MCF 10A (cell line): ENCODE measurements at regions not wholly inside any gene's neighbourhood (a gene's known extent, or its start where the extent isn't known, plus 50 kb on each side); places are given as distances from the start of the nearest gene placed in this dataset.
"Not testable (repeated sequence)": the region's sequence is repeated elsewhere in the genome, so short reads cannot be mapped to it uniquely, and the experiment has no call there.

Experiments used
- BruUV-seq: library from RNA; stranded (reverse); fragments of 400-500 nt; replicated peaks from 2 replicates; lab custom pipeline; 2021; lab: Mats Ljungman, UMichigan
- CTCF ChIA-PET: fragments of 300-600 bp; sonication (Branson Sonifier 250); formaldehyde crosslinking; extraction: SDS; loops from one replicate; lab custom pipeline; 2021; ENCODE audit warnings: antibody characterized with exemption, inconsistent platforms; lab: Yijun Ruan, JAX
- POLR2A ChIA-PET: fragments of 300-600, 350-650 bp; sonication (Branson Sonifier 250); formaldehyde crosslinking; extraction: SDS; loops from one replicate; lab custom pipeline; 2020; ENCODE audit warnings: antibody characterized with exemption, inconsistent platforms; lab: Yijun Ruan, JAX
- DNase-seq: peaks from one replicate; pipeline ENCODE4 v3.0.0-alpha.2; 2018; ENCODE audit not compliant: unreplicated experiment
- H3K27ac Mint-ChIP-seq: one replicate; pipeline ENCODE4 v1.8.0; 2022; ENCODE audit warnings: mild to moderate bottlenecking, low read depth, mixed read lengths; ENCODE audit not compliant: unreplicated experiment
- H3K27me3 Mint-ChIP-seq: one replicate; pipeline ENCODE4 v1.8.0; 2022; ENCODE audit warnings: mixed read lengths; ENCODE audit not compliant: insufficient read depth, unreplicated experiment
- H3K36me3 Mint-ChIP-seq: one replicate; pipeline ENCODE4 v1.8.0; 2022; ENCODE audit warnings: mild to moderate bottlenecking, moderate library complexity, mixed read lengths; ENCODE audit not compliant: insufficient read depth, unreplicated experiment
- H3K4me1 Mint-ChIP-seq: one replicate; pipeline ENCODE4 v1.8.0; 2022; ENCODE audit warnings: mixed read lengths; ENCODE audit not compliant: insufficient read depth, unreplicated experiment
- H3K4me3 Mint-ChIP-seq: one replicate; pipeline ENCODE4 v1.8.0; 2022; ENCODE audit warnings: mild to moderate bottlenecking, moderate library complexity, mixed read lengths; ENCODE audit not compliant: unreplicated experiment
- H3K9me3 Mint-ChIP-seq: one replicate; pipeline ENCODE4 v1.8.0; 2022; ENCODE audit warnings: mixed read lengths; ENCODE audit not compliant: unreplicated experiment
- intact Hi-C: fragments of 100-400 bp; cut with micrococcal nuclease; formaldehyde crosslinking; loops from 2 replicates; pipeline ENCODE4 v1.14.1; 2022
- TF ChIP-seq, protein P1 (sequence below): fragments of 200-600 bp; IDR thresholded peaks from one replicate; pipeline ENCODE4 v1.8.0; 2022; ENCODE audit warnings: antibody characterized with exemption, mild to moderate bottlenecking; ENCODE audit not compliant: unreplicated experiment

DNA sequence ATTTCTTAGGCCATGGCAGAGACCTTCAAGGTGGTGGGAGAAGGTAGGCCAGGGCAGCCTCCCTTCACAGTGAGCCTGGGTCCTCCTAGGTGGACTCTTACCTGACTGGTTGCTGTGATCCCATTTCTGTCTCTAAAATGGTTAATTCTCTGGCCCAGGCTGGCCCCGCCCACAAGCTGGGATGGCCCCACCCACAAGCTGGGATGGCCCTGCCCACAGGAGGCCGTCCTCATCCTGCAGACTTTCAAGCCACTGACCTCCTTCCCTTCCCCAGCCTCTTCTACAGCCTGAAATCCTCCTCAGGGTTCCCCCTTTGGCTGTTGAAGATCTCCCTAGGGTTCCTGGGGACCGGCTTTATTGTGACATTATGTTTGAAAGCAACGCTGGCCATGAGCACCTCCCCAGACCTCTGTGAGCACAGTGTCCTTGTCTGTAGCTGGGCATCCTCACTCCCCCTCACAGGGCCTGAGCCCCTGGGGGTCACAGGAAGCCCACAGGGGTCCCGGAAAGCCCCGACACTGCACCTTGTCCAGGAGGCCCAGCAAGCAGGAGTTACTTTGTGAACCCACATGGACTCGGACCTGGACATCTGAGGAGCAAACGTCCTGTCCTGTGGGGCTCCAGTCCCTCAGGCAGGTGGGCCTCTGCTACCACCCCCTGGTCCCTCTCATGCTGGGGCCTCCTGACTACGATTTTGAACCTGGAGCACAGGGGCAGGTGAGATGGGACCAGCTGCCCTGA is 621.7 kb downstream of the MATN1 start:
- no peaks in the 10 kb centered on the region for H3K9me3 Mint-ChIP-seq

DNA sequence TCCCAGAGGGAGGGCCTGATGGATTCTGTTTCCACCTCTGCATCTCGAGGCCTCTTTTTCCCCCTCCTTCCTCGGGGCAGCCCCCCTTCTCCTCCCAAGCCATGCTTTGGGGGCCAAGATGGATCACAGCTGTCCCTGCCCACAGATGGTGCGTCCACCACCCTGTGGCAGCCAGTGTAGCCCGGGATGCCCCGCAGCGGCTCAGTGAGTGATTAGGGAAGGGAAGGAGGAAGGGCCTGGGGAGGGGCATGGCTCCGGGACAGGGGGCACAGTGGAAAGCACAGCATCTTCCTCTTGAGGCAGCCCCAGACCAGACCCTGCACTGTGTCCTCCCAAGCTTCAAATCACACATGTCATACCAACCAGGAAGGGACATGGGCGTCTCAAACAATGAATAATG is 622.4 kb downstream of the MATN1 start:
- H3K4me3 Mint-ChIP-seq = no peak overlapping the region
- H3K27me3 Mint-ChIP-seq = peaks cover 12% of the 10 kb centered on the region
- CTCF ChIA-PET = interaction anchor here (0.5 to 0.9 kb wide), 2 partner anchors 133 to 397 kb away, joined by 3 to 4 read pairs; no protein-coding TSS in a partner anchor
- no peak overlapping the region for H3K27ac Mint-ChIP-seq
- TF ChIP-seq, protein P1, sequence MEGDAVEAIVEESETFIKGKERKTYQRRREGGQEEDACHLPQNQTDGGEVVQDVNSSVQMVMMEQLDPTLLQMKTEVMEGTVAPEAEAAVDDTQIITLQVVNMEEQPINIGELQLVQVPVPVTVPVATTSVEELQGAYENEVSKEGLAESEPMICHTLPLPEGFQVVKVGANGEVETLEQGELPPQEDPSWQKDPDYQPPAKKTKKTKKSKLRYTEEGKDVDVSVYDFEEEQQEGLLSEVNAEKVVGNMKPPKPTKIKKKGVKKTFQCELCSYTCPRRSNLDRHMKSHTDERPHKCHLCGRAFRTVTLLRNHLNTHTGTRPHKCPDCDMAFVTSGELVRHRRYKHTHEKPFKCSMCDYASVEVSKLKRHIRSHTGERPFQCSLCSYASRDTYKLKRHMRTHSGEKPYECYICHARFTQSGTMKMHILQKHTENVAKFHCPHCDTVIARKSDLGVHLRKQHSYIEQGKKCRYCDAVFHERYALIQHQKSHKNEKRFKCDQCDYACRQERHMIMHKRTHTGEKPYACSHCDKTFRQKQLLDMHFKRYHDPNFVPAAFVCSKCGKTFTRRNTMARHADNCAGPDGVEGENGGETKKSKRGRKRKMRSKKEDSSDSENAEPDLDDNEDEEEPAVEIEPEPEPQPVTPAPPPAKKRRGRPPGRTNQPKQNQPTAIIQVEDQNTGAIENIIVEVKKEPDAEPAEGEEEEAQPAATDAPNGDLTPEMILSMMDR = no peak
- POLR2A ChIA-PET = no interaction called here
- DNase-seq = no peak
- H3K4me1 Mint-ChIP-seq = no peaks in the 10 kb centered on the region
- no TSS peak for BruUV-seq
- H3K9me3 Mint-ChIP-seq = no peaks in the 10 kb centered on the region
- no peaks in the 10 kb centered on the region for H3K36me3 Mint-ChIP-seq
- intact Hi-C loops = no loop called here

More for the DNA sequence above, 621.7 kb downstream of the MATN1 start:
- no TSS peak for BruUV-seq
- Mint-ChIP-seq H3K36me3 (no peaks in the 10 kb centered on the region), H3K4me3 (no peak overlapping the region), H3K27ac (no peak overlapping the region), H3K4me1 (no peaks in the 10 kb centered on the region), H3K27me3 (peaks cover 12% of the 10 kb centered on the region)
- POLR2A ChIA-PET = no interaction called here
- intact Hi-C loops = no loop called here
- CTCF ChIA-PET = interaction anchor here (0.6 to 0.9 kb wide), 2 partner anchors 398 to 845 kb away, joined by 3 read pairs; no protein-coding TSS in a partner anchor
- TF ChIP-seq, protein P1 = no peak
- DNase-seq = peak; percentile 25

DNA sequence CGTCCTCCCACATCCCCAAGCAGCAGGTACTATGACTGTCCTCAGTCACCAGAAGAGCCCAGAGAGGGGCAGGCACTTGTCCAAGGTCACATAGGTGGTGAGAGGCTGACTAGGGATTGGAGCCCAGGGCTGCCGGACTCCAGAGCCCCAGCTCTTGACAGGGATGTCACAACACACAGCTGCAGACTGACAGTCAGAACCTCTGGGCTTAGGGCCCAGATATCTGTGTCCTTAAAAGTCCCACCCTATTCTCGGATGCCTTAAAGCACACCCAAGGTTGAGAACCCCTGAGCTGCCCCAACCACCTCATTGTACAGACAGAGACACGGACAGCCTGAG is 622.9 kb downstream of the MATN1 start:
- Mint-ChIP-seq H3K9me3 (no peaks in the 10 kb centered on the region), H3K27me3 (peaks cover 12% of the 10 kb centered on the region), H3K27ac (no peak overlapping the region), H3K36me3 (no peaks in the 10 kb centered on the region), H3K4me1 (no peaks in the 10 kb centered on the region), H3K4me3 (no peak overlapping the region)
- CTCF ChIA-PET = interaction anchor here (0.5 to 0.9 kb wide), 2 partner anchors 134 to 396 kb away, joined by 3 to 4 read pairs; no protein-coding TSS in a partner anchor
- intact Hi-C loops = no loop called here
- DNase-seq = no peak
- TF ChIP-seq, protein P1 = no peak
- POLR2A ChIA-PET = no interaction called here
- BruUV-seq = no TSS peak

DNA sequence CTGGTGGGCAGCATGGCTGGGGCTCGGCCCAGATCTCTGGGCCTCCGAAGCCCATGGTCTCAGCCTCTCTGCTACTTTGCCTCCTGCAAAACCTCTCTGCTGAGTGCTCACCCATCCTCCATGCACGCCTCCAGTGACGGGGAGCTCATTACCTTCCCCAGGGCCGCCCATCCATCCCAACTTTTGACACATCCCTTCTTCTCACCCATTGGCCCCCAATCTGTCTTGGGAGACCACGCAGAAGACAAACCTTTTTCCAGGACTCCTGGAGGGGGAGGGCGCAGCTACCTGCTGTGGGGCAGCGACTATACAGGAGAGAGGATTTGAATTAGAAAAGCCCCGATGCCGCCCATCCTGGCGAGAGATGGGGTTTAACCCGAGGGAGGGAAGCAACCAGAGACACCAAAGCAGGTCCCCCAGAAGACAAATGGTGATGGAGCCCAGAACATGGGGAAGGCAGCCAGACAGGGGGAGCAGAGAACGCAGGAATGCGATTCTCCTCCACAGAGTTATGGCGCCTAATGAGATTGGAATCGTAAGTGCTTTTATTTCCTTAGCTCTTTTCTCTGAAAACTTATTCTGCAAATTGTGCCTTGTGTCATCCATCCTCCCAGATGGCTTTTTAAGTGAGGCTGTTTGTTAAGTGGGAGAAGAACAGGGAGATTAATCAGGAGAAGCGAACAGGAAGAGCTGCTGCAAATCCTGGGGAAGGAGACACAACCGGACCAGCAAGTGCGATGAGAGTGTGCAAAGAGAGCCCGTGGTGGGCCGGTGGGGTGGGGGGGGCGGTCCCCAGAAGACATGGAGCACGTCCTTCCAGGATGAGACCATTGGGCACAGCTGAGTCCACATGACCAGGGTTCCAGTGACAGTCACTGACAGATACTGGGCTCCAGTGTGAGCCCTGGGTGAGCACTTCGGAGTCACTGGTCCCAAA is 623.5 kb downstream of the MATN1 start:
- POLR2A ChIA-PET = no interaction called here
- no peaks in the 10 kb centered on the region for H3K4me1 Mint-ChIP-seq
- CTCF ChIA-PET = interaction anchor here (1.4 kb wide), 1 partner anchor 12 kb away, joined by 4 read pairs; no protein-coding TSS in a partner anchor
- no peak for DNase-seq
- TF ChIP-seq, protein P1 = no peak
- H3K27ac Mint-ChIP-seq = no peak overlapping the region
- no peaks in the 10 kb centered on the region for H3K9me3 Mint-ChIP-seq
- BruUV-seq = no TSS peak
- peaks cover 8% of the 10 kb centered on the region for H3K27me3 Mint-ChIP-seq
- no peak overlapping the region for H3K4me3 Mint-ChIP-seq
- intact Hi-C loops = loop anchor here (5.0 kb wide), 1 partner anchor 392 kb away; no protein-coding TSS in a partner anchor
- no peaks in the 10 kb centered on the region for H3K36me3 Mint-ChIP-seq

DNA sequence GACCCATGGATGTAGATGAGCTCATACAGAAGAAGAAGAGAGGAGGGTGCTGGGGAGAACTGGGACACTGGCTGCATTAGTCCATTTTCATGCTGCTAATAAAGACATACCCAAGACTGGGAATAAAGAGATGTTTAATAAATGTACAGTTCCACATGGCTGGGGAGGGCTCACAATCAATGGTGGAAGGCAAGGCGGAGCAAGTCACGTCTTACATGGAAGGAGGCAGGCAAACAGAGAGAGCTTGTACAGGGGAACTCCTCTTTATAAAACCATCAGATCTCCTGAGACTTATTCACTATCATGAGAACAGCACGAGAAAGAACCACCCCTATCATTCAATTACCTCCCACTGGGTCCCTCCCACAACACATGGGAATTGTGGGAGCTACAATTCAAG is 625.5 kb downstream of the MATN1 start:
- H3K4me1 Mint-ChIP-seq, POLR2A ChIA-PET, H3K27ac Mint-ChIP-seq, H3K4me3 Mint-ChIP-seq, BruUV-seq, H3K27me3 Mint-ChIP-seq, H3K36me3 Mint-ChIP-seq, H3K9me3 Mint-ChIP-seq, DNase-seq: not testable (repeated sequence)
- CTCF ChIA-PET = interaction anchor here (0.7 kb wide), 1 partner anchor 243 kb away, joined by 3 read pairs; no protein-coding TSS in a partner anchor
- intact Hi-C loops = loop anchor here (5.0 kb wide), 1 partner anchor 394 kb away; no protein-coding TSS in a partner anchor
